GM19023 (cell line): ENCODE measurements at regions not wholly inside any gene's neighbourhood (a gene's known extent, or its start where the extent isn't known, plus 50 kb on each side); places are given as distances from the start of the nearest gene placed in this dataset.

Experiments used
- ATAC-seq: cut with Tn5 transposase; IDR thresholded peaks from one replicate; pipeline ENCODE4 v1.9.1; 2021; ENCODE audit warnings: mild to moderate bottlenecking, moderate library complexity; ENCODE audit not compliant: unreplicated experiment

DNA sequence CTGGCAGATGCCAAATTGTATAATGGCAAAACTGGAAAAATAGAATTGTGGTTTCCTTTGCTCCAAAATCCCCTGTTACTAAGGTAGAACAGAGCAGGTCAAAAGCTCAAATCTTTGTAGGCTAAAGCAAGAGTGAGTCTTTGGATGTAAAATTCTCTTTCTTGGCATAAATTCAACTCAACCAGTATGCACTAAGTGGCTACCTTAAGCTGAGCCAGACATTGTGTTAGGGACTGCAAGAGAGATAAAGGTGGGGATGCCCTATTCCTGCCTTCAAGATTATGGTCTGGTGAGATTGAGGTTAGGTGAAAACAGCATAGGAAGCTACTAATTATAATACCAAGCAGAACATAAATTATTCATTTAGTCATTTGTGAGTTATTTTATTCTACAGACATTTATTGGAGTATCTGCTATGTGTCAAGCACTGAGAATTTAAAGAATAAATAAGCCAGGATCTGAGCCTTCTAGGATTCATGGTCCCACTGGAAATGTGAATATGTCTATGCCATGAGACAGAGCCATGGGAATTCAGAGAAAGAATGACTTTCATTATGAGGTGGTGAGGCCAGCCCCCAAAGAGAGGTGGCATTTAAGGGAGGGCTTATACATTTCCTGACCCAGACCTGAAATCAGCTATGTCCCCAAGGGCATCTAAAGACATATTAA lies 198.0 kb upstream of the NCKAP5 start:
- no peak for ATAC-seq

GRCh38 chr2:133768256-133768655 lies 200.0 kb upstream of the NCKAP5 start:
- ATAC-seq = no peak

GRCh38 chr2:133768658-133769435 lies 200.6 kb upstream of the NCKAP5 start:
- ATAC-seq = no peak

- ATAC-seq = no peak
Observed at GRCh38 chr2:133773854-133774653, 205.8 kb upstream of the NCKAP5 start.

GRCh38 chr2:133774654-133775015 lies 206.4 kb upstream of the NCKAP5 start:
- ATAC-seq = no peak

- no peak for ATAC-seq
Observed at GRCh38 chr2:133776936-133777573, 208.8 kb upstream of the NCKAP5 start.

- no peak for ATAC-seq
Observed at GRCh38 chr2:133777574-133777960, 209.3 kb upstream of the NCKAP5 start.

DNA sequence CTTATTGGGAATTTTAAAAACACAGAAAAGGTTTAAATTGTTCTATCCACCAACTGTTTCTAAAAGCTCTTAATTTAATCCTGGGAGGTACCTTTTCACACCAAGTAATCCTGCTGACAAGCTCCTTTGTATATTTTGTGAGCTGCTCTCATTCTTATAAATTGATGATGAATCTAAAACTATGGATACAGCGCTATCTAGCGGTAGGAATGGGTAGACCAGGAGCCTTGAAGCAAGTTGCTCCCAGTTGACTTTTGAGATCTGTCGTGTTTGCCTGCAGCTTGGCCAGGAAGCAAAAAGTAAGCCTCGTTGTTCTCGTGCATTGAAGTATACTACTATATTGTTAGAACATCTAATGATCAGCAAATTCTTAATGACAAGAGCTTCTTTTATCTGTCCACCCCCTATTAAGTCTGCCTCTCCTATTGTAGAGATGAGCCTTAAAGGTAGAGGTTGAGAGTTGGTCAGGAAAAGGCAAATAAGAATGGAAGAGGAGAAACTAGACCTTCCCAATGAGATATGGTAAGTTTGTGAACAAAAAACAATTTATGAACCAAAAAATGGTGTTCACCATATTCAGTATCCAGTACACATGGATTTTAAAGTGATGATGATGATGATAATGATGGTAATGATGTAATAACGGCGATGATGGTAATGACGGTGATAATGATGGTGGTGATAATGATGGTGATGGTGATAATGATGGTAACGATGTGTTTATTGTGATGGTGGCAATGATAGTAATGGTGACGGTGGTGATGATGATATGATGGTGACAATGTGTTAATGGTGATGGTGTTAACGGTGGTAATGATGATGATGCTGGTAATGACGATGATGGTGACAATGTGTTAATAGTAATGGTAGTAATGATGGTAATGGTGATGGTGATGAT lies 212.1 kb upstream of the NCKAP5 start:
- ATAC-seq = no peak

GRCh38 chr2:133780997-133781513 lies 212.8 kb upstream of the NCKAP5 start:
- ATAC-seq = no peak

DNA sequence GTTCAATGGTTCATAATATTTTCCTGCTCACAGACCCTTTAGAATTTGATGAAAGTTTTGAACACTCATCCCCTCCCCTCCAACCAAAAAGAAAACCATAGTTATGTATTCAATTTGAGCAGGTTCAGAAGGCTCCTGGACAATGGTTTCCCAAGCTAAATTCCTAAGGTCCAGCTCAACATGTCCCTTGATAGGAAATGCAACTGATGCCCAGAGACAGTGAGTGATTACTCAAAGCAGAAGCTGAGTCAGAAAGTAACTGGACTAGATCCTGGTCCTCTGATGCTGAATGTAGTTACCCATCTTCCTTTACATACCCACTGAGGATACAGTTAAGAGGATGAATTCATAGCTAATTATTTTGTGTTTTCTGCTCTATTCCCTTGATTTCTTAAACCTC lies 218.9 kb upstream of the NCKAP5 start:
- ATAC-seq = no peak

- ATAC-seq = no peak
Observed at GRCh38 chr2:133787651-133788050, 219.4 kb upstream of the NCKAP5 start.

DNA sequence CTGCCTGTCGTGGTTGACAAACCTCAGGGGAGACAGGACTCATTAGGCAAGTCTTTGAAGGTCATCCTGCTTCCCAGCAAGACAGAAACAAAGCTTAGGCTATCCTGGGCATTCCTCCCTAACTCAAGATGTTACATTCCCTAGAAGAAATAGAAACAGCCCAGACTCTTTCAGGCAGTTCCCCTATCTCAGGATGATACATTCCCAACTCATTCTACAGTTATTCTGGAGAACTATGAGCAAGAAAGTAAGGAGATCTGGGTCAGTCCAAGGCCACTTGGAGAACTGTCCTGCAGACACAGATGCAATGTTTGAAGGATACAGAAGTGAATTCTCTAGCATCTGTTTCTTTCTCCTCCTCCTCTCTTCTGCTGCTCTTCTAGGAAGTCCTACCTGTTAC lies 220.1 kb upstream of the NCKAP5 start:
- ATAC-seq = no peak

DNA sequence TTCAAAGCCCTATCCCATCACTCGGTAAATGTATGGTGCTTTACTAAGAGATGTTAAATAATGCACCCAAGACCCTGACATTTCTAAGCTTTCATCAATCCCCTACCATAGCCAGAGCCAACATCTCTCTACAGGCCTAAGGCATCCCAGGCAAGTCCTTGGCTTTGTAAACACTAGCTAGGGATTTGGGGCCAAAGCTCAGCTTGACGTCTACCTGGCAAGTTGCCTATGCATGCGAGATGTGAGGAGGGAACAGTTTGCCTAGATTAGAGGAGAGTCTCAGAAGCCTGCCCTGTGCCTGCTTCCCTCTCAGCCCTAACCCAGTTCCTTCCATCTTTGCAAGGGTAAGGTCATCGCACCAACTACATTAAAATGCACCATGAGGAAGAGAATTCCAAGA lies 221.5 kb upstream of the NCKAP5 start:
- ATAC-seq = no peak

DNA sequence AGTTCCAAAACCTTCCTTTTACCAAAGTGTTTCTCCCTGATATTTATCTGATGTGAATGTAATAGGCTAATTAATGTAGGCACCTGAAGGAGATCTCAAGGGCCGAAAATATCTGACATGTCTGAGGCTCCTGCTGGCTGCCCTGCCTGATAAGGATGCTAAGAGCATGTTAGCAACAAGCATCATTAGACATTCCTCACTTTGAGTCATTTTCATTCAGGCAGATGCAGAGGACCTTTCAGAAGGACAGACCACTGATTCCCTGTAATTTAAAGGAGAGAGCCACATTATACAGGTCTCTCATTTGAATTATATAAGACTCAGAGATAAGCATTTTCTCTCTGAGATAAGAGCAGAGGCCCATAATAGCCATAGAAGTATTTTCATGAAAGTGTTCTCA lies 222.4 kb upstream of the NCKAP5 start:
- no peak for ATAC-seq

DNA sequence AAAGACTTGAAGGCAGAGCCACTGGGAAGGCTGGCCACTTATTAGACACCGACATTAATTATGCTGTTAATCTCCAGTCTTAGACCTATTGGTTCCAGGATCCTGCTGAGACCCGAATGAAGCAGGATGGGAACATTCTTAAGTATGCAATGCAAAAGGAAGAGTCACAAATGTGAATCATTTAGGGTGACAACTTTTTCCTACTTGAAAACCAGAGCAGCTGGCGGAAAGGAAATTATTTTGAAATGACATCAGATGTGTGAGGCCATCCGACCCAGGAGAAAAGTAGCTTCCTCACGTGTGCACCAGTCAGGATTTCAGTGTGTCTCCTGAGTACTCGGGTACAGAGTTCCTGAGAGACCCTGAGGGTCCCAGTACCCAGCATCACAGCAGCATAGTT lies 222.9 kb upstream of the NCKAP5 start:
- no peak for ATAC-seq

- no peak for ATAC-seq
Observed at GRCh38 chr2:133792223-133792622, 224.0 kb upstream of the NCKAP5 start.

- no peak for ATAC-seq
Observed at GRCh38 chr2:133794114-133794513, 225.9 kb upstream of the NCKAP5 start.

DNA sequence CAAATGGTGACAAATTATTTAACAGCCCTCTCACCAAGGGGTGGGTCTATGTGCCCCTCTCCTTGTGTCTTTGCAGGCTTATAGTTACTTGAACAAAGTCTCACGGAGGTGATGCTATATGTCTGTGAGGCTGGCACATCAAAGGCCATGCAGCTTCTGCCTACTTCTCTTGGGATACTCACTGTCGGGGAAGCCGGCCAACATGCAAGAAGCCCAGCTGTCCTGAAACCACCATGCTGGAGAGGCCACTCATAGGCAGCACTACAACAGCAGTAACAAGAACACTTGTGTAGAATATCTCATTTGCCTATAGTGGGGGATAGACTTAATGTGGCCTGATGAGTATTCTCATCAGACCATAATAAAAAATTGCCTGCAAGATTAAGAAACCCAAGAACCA lies 233.7 kb upstream of the NCKAP5 start:
- no peak for ATAC-seq

DNA sequence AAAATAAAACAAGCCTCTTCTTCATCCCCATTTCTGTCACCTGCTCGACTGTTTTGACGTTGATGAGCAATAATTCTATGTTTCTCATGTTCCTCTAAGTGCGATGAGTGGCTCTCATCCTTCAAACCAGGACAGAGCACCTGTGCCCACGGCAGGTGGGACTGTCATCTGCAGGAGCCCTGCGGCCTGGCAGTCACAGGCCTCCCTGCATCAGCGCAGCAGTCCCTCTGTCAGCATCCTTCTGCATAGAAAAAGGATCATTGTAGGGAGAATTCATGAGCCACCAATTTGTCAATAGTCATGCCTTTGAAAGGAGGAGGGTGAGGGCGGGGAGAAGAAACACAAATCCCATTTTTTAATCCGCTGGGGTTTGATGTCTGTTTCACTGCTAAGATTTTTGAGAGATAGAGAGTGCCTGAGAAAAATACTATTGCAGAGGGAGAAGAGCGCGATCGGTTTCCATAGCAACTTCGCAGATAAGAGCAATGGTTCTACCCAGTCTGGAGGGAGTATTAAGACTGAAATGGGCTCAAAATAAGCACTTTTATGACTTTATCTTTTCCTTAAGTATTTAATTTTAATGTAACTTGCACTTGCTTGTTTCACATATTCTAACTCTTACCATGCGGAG lies 234.3 kb upstream of the NCKAP5 start:
- ATAC-seq = no peak

- ATAC-seq = no peak
Observed at GRCh38 chr2:133806564-133806963, 238.3 kb upstream of the NCKAP5 start.
